Neural cell (in vitro differentiated cells): ENCODE measurements at regions not wholly inside any gene's neighbourhood (a gene's known extent, or its start where the extent isn't known, plus 50 kb on each side); places are given as distances from the start of the nearest gene placed in this dataset.

Experiments used
- CTCF ChIP-seq: fragments of 450-650 bp; IDR thresholded peaks from 2 replicates; pipeline ENCODE4 v1.5.1; 2014; ENCODE audit warnings: antibody characterized with exemption, mild to moderate bottlenecking, moderate library complexity; ENCODE audit not compliant: poor library complexity, severe bottlenecking
- SMC3 ChIP-seq: fragments of 450-650 bp; conservative IDR thresholded peaks from 2 replicates; pipeline ENCODE4 v1.6.1; 2014; ENCODE audit warnings: antibody characterized with exemption, mild to moderate bottlenecking, moderate library complexity; ENCODE audit not compliant: poor library complexity

GRCh38 chr9:134986957-134987356, 69.2 kb upstream of the FCN1 start:
- no peak for TF ChIP-seq SMC3
- no peak for TF ChIP-seq CTCF
